VCaP (cell line): ENCODE measurements at regions not wholly inside any gene's neighbourhood (a gene's known extent, or its start where the extent isn't known, plus 50 kb on each side); places are given as distances from the start of the nearest gene placed in this dataset.
"Not testable (repeated sequence)": the region's sequence is repeated elsewhere in the genome, so short reads cannot be mapped to it uniquely, and the experiment has no call there.

Experiments used
- H3K27ac ChIP-seq: fragments of 450-650 bp; 2 replicates; pipeline ENCODE4 v1.5.1; 2017
- TF ChIP-seq, protein P1 (sequence below): fragments of 450-650 bp; conservative IDR thresholded peaks from 2 replicates; pipeline ENCODE4 v1.5.1; 2017; ENCODE audit warnings: mild to moderate bottlenecking, moderate library complexity

DNA sequence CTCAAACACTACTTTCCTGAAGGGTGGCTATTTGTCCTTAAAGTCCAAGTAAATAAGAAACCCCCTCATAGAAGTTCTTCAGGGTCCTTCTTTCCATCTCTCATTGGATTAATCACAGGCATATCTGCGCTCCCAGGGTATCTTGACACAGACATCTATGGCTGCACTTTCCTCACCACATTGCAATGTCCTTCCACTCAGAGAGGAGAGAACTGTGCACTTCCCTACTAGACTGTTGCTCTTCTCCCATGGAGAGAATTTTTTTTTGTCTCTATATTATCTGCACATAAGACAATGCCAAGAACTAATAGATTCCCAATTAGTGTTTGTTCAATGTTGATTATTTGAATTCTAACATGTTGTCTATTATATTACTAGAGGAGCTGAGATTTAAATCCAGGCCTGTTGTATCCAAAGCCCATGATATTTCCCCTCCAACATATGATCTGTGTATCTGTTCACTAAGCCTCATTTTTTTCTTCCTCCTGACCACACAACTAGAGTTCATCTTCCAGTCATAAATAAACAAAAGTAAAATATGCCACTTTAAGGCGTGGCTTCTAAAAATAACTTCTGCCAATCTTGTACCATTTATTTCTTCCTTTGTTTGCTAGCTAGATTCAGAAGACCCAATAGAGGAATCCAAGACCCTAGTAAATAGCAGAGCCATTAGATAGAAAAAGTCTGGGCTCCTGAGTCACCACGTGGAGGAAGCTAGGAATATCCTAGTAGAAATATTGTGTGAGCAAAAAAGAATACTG is 61.5 kb upstream of the FAM241A start:
- TF ChIP-seq, protein P1, sequence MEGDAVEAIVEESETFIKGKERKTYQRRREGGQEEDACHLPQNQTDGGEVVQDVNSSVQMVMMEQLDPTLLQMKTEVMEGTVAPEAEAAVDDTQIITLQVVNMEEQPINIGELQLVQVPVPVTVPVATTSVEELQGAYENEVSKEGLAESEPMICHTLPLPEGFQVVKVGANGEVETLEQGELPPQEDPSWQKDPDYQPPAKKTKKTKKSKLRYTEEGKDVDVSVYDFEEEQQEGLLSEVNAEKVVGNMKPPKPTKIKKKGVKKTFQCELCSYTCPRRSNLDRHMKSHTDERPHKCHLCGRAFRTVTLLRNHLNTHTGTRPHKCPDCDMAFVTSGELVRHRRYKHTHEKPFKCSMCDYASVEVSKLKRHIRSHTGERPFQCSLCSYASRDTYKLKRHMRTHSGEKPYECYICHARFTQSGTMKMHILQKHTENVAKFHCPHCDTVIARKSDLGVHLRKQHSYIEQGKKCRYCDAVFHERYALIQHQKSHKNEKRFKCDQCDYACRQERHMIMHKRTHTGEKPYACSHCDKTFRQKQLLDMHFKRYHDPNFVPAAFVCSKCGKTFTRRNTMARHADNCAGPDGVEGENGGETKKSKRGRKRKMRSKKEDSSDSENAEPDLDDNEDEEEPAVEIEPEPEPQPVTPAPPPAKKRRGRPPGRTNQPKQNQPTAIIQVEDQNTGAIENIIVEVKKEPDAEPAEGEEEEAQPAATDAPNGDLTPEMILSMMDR = no peak
- no peak overlapping the region for H3K27ac ChIP-seq

DNA sequence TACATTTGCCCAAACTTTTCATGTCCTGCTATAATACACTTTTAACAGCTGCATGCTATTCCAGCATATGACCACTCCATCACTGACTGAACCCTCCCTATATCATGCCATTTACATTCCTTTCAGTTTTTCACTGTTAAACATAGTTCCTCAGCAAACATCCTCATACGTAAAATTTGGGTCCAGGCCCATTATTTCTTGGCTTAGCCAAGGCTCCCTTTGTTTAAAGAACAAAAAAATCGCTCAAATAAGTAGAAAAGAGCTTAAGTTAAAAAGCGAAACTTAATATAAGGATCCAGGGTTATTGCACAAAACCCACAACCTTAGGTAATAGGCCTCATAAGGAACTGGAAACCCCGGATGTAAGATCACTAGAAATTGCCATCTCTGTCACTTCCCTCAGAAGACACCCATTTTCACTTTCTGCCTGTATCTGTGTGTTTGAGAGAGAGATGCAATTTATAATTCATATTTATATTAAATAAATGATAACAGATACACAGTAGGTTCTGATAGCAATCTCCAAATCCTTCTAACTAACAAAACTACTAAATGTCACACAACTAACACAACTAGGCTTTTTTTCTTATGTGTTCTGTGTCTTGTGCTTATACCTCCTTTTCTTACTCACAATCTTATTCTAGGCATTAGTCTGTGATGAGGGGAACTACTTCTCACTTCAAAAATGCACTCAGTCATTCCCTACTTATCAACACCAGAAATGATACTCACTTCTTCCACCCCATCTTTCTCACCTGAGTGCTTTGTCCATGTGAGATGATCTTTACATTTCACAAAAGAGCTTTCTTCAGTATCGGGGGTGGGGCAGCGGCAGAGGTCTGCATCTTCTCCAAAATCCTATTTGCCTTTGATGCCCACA is 59.9 kb upstream of the FAM241A start:
- TF ChIP-seq, protein P1 = no peak
- no peak overlapping the region for H3K27ac ChIP-seq

DNA sequence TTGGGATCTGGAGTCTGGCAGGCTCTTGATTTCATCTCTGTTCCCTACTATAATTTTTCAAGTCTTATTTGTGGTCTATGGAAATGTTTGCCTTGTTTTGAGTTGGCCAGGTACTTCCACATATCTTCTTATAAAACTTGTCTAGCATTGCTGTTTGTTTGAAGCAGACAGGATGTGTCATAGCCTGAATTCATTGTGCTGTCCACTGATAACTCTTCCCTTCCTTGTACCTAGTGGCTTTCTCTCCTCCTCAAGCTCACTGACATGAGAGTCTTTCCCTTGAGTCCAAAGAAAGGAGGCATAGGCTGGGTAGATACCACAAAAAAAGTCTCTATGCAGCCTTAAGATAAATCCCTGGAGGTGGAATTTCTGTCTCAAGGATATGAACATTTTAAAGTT is 59.2 kb upstream of the FAM241A start:
- TF ChIP-seq, protein P1 = no peak
- no peak overlapping the region for H3K27ac ChIP-seq

DNA sequence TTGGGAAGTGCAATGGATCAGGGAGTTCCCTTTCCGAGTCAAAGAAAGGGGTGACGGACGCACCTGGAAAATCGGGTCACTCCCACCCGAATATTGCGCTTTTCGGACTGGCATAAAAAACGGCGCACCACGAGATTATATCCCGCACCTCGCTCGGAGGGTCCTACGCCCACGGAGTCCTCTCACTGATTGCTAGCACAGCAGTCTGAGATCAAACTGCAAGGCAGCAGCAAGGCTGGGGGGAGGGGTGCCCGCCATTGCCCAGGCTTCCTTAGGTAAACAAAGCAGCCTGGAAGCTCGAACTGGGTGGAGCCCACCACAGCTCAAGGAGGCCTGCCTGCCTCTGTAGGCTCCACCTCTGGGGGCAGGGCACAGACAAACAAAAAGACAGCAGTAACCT is 58.6 kb upstream of the FAM241A start:
- H3K27ac ChIP-seq = not testable (repeated sequence)

DNA sequence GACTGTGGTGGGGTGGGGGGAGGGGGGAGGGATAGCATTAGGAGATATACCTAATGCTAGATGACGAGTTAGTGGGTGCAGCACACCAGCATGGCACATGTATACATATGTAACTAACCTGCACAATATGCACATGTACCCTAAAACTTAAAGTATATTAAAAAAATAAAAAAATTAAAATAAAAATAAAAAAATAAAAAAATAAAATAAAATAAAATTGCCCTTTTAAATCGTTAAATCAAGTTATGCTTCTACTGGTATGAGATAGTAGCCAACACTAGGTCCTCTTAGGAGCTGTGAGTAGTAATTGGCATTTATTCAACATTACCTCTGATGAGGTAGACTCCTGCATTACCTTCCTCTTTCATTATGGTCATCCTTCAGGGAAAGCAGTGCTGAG is 52.9 kb upstream of the FAM241A start:
- H3K27ac ChIP-seq = not testable (repeated sequence)

DNA sequence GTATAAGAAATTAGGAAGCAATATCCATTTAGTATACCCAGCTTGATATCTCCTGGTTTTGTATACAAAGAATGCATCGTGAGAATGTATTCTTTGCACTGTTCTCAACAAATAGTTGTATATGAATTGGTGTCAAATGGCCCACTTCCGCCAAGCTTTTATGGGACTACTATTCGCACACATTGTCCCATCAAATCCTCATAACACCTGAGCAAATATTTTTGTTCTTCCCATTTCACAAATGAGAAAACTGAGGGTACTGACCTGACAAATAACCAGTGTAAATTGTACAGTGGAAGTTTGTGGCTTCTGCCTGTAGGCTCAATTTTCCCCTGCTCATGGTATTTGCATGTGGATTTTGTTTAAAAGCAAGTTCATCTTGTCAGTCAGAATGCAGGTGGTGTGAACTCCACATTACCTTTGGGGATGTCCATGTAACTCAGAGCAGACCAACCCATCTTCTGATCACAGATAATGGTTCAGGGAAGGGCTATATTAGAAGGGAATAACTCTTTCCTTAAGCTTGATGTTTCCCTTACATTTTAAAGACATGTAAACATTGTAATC is 51.5 kb upstream of the FAM241A start:
- TF ChIP-seq, protein P1 = no peak
- no peak overlapping the region for H3K27ac ChIP-seq

DNA sequence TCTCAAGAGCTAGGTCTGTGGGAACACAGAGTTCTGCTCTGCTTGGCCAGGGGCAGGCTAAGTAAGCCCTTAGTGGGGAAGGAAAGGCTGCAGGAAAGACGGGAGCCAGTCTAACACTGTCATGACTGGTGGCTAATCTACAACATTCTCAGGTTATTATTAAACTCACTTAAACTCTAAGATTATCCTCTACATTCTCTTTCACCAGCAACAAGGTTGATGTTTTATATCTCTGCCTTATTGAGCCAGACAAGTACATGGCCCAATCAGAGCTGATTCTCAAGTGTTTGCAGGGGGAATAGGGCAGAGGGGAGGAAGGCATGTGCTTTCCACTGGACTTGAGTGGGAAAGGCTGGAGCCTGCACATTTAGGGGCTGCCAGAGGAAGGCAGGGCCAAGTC is 50.9 kb upstream of the FAM241A start:
- no peak overlapping the region for H3K27ac ChIP-seq
- TF ChIP-seq, protein P1 = no peak
